A549 (cell line): ENCODE measurements at regions not wholly inside any gene's neighbourhood (a gene's known extent, or its start where the extent isn't known, plus 50 kb on each side); places are given as distances from the start of the nearest gene placed in this dataset.

ENCODE experiments used
- ATAC-seq, 2 experiments: fragments of 200-7000 bp in 1 of 2; fragments of >200 bp in 1 of 2; cut with Nextera tagmentation in 1 of 2; cut with Tn5 transposase in 1 of 2; 3 replicates each; pipeline versions ENCODE4 v1.8.0 to v1.9.1; 2018 to 2020; ENCODE audit warnings: mild to moderate bottlenecking in 1 of 2, moderate library complexity in 1 of 2
- CTCF ChIA-PET: fragments of 300-600 bp; sonication (Branson Sonifier 250); formaldehyde crosslinking; extraction: SDS; loops from one replicate; lab custom pipeline; 2021; ENCODE audit warnings: antibody characterized with exemption, inconsistent platforms; lab: Yijun Ruan, JAX
- POLR2A ChIA-PET: fragments of 350-600 bp; formaldehyde crosslinking; extraction: SDS; loops from one replicate; lab custom pipeline; 2021; ENCODE audit warnings: antibody characterized with exemption, inconsistent platforms; lab: Yijun Ruan, JAX
- DNase-seq, 2 experiments: peaks; one replicate each; pipeline versions ENCODE4 v3.0.0 to v3.0.0-alpha.2; 2011 to 2016; ENCODE audit warnings: low read depth in 1 of 2, low spot score in 1 of 2
- FAIRE-seq: peaks from 2 replicates; lab custom pipeline; 2011; peaks lifted over from hg19 to GRCh38; lab: Jason Lieb, UNC
- H3K27ac ChIP-seq, 2 experiments: fragments of >200 bp; sonication (Bioruptor Twin); formaldehyde crosslinking; 3 replicates each; pipeline ENCODE4 v1.5.1; 2016 to 2017
- H3K4me1 ChIP-seq: fragments of >200 bp; sonication (Bioruptor Twin); formaldehyde crosslinking; 3 replicates; pipeline ENCODE4 v1.6.1; 2016
- H3K4me2 ChIP-seq: fragments of >200 bp; sonication (Bioruptor Twin); formaldehyde crosslinking; 3 replicates; pipeline ENCODE4 v1.6.1; 2016
- H3K4me3 ChIP-seq: fragments of >200 bp; sonication (Bioruptor Twin); formaldehyde crosslinking; 3 replicates; pipeline ENCODE4 v1.5.1; 2016
- H3K9me3 ChIP-seq: fragments of >200 bp; sonication (Bioruptor Twin); formaldehyde crosslinking; 3 replicates; pipeline ENCODE4 v1.6.1; 2016
- BHLHE40 ChIP-seq: IDR thresholded peaks from 2 replicates; pipeline ENCODE4 v1.6.1; 2012; ENCODE audit warnings: low read depth, low read length, inconsistent platforms
- CBX2 ChIP-seq: fragments of 200-600 bp; sonication (generic); IDR thresholded peaks from 2 replicates; pipeline ENCODE4 v1.6.1; 2016; ENCODE audit warnings: low read depth, mild to moderate bottlenecking, borderline replicate concordance
- CBX8 ChIP-seq: fragments of 200-600 bp; sonication (generic); IDR thresholded peaks from 2 replicates; pipeline ENCODE4 v1.6.1; 2016
- CEBPB ChIP-seq, 2 experiments: fragments of >200 bp in 1 of 2; sonication (Bioruptor Twin) in 1 of 2; formaldehyde crosslinking in 1 of 2; IDR thresholded peaks; 2 replicates each; pipeline ENCODE4 v1.6.1; 2012 to 2016
- CHD2 ChIP-seq: fragments of 150-350 bp; IDR thresholded peaks from 2 replicates; pipeline ENCODE4 v1.6.1; 2014; ENCODE audit warnings: low read length; ENCODE audit not compliant: partially characterized antibody
- CHD4 ChIP-seq: fragments of 200-600 bp; sonication (generic); IDR thresholded peaks from 2 replicates; pipeline ENCODE4 v1.6.1; 2016; ENCODE audit warnings: antibody characterized with exemption, mild to moderate bottlenecking, borderline replicate concordance
- EHF ChIP-seq: fragments of 250-450 bp; sonication (Bioruptor Pico); IDR thresholded peaks from 2 replicates; pipeline ENCODE4 v1.5.0; 2020; ENCODE audit warnings: mild to moderate bottlenecking
- EHMT2 ChIP-seq: fragments of 200-600 bp; sonication (generic); IDR thresholded peaks from 2 replicates; pipeline ENCODE4 v1.6.1; 2016; ENCODE audit warnings: antibody characterized with exemption, low read depth, mild to moderate bottlenecking, moderate library complexity
- EP300 ChIP-seq, 2 experiments: fragments of >200 bp; sonication (Bioruptor Twin); formaldehyde crosslinking; IDR thresholded peaks; 2 replicates in 1 of 2; 3 replicates in 1 of 2; pipeline ENCODE4 v1.6.1; 2016 to 2017
- ESRRA ChIP-seq: fragments of 150-350 bp; IDR thresholded peaks from 2 replicates; pipeline ENCODE4 v1.6.1; 2014; ENCODE audit warnings: mild to moderate bottlenecking, low read length, borderline replicate concordance
- FOSB ChIP-seq: fragments of 250-450 bp; sonication (Bioruptor Pico); IDR thresholded peaks from 2 replicates; pipeline ENCODE4 v1.5.0; 2020; ENCODE audit warnings: mild to moderate bottlenecking, moderate library complexity
- FOSL2 ChIP-seq, 2 experiments: fragments of 450-650 bp in 1 of 2; fragments of >200 bp in 1 of 2; sonication (Bioruptor Twin) in 1 of 2; formaldehyde crosslinking; IDR thresholded peaks; 2 replicates each; pipeline versions ENCODE4 v1.5.0 to v1.6.1; 2016 to 2020; ENCODE audit warnings: mild to moderate bottlenecking in 1 of 2, moderate library complexity in 1 of 2
- GATA3 ChIP-seq: IDR thresholded peaks from 2 replicates; pipeline ENCODE4 v1.6.1; 2012; ENCODE audit warnings: borderline replicate concordance
- HOXA7 ChIP-seq: fragments of 250-450 bp; sonication (Bioruptor Pico); IDR thresholded peaks from 2 replicates; pipeline ENCODE4 v1.5.0; 2020; ENCODE audit warnings: mild to moderate bottlenecking, moderate library complexity
- HOXB13 ChIP-seq: fragments of 250-450 bp; sonication (Bioruptor Pico); IDR thresholded peaks from 2 replicates; pipeline ENCODE4 v1.5.0; 2020; ENCODE audit warnings: low read depth, mild to moderate bottlenecking, moderate library complexity
- KDM1A ChIP-seq: fragments of 200-600 bp; sonication (generic); IDR thresholded peaks from 2 replicates; pipeline ENCODE4 v1.6.1; 2016; ENCODE audit warnings: low read depth, mild to moderate bottlenecking
- MAFK ChIP-seq: fragments of 450-650 bp; IDR thresholded peaks from 2 replicates; pipeline ENCODE4 v1.6.1; 2014; ENCODE audit not compliant: partially characterized antibody
- MYC ChIP-seq: IDR thresholded peaks from 2 replicates; pipeline ENCODE4 v1.6.1; 2012; ENCODE audit warnings: mild to moderate bottlenecking, inconsistent platforms, low read length, improper control_type of control experiment, borderline replicate concordance
- NFE2L2 ChIP-seq: fragments of 150-350 bp; conservative IDR thresholded peaks from 2 replicates; pipeline ENCODE4 v1.6.1; 2014; ENCODE audit warnings: low read length
- NPAS2 ChIP-seq: fragments of 250-450 bp; sonication (Bioruptor Pico); IDR thresholded peaks from 2 replicates; pipeline ENCODE4 v1.8.0; 2022; ENCODE audit warnings: mild to moderate bottlenecking, moderate library complexity, borderline replicate concordance
- PHF8 ChIP-seq: fragments of 200-600 bp; sonication (generic); IDR thresholded peaks from 2 replicates; pipeline ENCODE4 v1.6.1; 2016; ENCODE audit warnings: low read depth, mild to moderate bottlenecking, antibody characterized with exemption, moderate library complexity, borderline replicate concordance
- POLR2A ChIP-seq: IDR thresholded peaks from 2 replicates; pipeline ENCODE4 v1.6.1; 2012; ENCODE audit warnings: mild to moderate bottlenecking, low read length
- POLR2AphosphoS2 ChIP-seq: conservative IDR thresholded peaks from 2 replicates; pipeline ENCODE4 v1.6.1; 2012; ENCODE audit warnings: low read length, improper control_type of control experiment, inconsistent platforms
- RARB ChIP-seq: fragments of 250-450 bp; sonication (Bioruptor Pico); IDR thresholded peaks from 2 replicates; pipeline ENCODE4 v1.8.0; 2021; ENCODE audit warnings: mild to moderate bottlenecking, moderate library complexity
- RNF2 ChIP-seq: fragments of 200-600 bp; sonication (generic); IDR thresholded peaks from 2 replicates; pipeline ENCODE4 v1.6.1; 2016; ENCODE audit warnings: low read depth, mild to moderate bottlenecking, antibody characterized with exemption, moderate library complexity, borderline replicate concordance
- TFCP2L1 ChIP-seq: fragments of 250-450 bp; sonication (Bioruptor Pico); IDR thresholded peaks from 2 replicates; pipeline ENCODE4 v1.5.0; 2021; ENCODE audit warnings: mild to moderate bottlenecking
- TP53 ChIP-seq: fragments of 250-450 bp; sonication (Bioruptor Pico); IDR thresholded peaks from 2 replicates; pipeline ENCODE4 v1.5.0; 2021; ENCODE audit warnings: mild to moderate bottlenecking, moderate library complexity
- ZFP36 ChIP-seq: fragments of 450-650 bp; IDR thresholded peaks from 2 replicates; pipeline ENCODE4 v1.6.1; 2014; ENCODE audit warnings: borderline replicate concordance; ENCODE audit not compliant: partially characterized antibody
- ZNF302 ChIP-seq: fragments of 250-450 bp; sonication (Bioruptor Pico); IDR thresholded peaks from 2 replicates; pipeline ENCODE4 v1.9.0; 2021; ENCODE audit warnings: inconsistent platforms, mild to moderate bottlenecking, moderate library complexity
- WGBS: methylation state at CpG from one replicate; pipeline ENCODE4 v1.1.6; 2017; ENCODE audit errors: missing lambda C conversion rate; 5-methylcytosine and 5-hydroxymethylcytosine counted together
- TF ChIP-seq, protein P1 (sequence below): fragments of 450-650 bp; IDR thresholded peaks from 2 replicates; pipeline ENCODE4 v1.6.1; 2014; ENCODE audit warnings: antibody characterized with exemption
- TF ChIP-seq, protein P2 (sequence below): fragments of 250-450 bp; sonication (Bioruptor Pico); IDR thresholded peaks from 2 replicates; pipeline ENCODE4 v1.5.0; 2021; ENCODE audit warnings: mild to moderate bottlenecking, moderate library complexity, borderline replicate concordance
- TF ChIP-seq, protein P3 (sequence below): fragments of >200 bp; sonication (Bioruptor Twin); formaldehyde crosslinking; IDR thresholded peaks from 2 replicates; pipeline ENCODE4 v1.6.1; 2016

DNA sequence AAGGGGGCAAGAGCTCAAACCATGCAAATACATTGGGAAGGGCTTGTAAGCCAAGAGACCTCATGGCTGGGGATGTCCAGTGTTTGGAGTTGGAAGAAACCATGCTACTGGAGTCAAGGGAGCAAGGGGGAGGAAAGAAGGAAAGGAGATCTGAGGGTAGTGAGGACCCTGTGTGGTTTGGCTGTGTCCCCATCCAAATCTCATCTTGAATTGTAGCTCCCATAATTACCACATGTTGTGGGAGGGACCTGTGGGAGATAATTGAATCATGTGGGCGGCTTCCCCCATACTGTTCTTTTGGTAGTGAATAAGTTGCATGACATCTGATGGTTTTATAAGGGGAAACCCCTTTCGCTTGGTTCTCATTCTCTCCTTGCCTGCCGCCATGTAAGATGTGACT lies 56.5 kb upstream of the ADRB1 start:
- no peaks in the 10 kb centered on the region for H3K9me3 ChIP-seq
- WGBS, result 92% methylated on average over 3 of the region's 3 CpGs
- CTCF ChIA-PET, result no interaction called here
- ATAC-seq, result no peak
- POLR2A ChIA-PET, result no interaction called here
- no peak overlapping the region for H3K4me2 ChIP-seq
- H3K27ac ChIP-seq, result no peak overlapping the region
- H3K4me3 ChIP-seq, result no peak overlapping the region
- no peaks in the 10 kb centered on the region for H3K4me1 ChIP-seq
- no peak for FAIRE-seq
- TF ChIP-seq NPAS2 (no peak), EHMT2 (no peak), TFCP2L1 (CRISPR knock-in tag) (no peak), POLR2AphosphoS2 (no peak), CHD2 (no peak), RARB (CRISPR knock-in tag) (no peak), BHLHE40 (no peak), ZNF302 (no peak), FOSB (no peak), FOSL2 (IDR thresholded peaks at IDR 0.05) (no peak), FOSL2 (CRISPR knock-in tag; IDR thresholded peaks at IDR 0.05) (no peak), ZFP36 (no peak), CBX2 (no peak), GATA3 (no peak)
- TF ChIP-seq, protein P1, sequence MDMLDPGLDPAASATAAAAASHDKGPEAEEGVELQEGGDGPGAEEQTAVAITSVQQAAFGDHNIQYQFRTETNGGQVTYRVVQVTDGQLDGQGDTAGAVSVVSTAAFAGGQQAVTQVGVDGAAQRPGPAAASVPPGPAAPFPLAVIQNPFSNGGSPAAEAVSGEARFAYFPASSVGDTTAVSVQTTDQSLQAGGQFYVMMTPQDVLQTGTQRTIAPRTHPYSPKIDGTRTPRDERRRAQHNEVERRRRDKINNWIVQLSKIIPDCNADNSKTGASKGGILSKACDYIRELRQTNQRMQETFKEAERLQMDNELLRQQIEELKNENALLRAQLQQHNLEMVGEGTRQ, result no peak
- DNase-seq, result no peak

DNA sequence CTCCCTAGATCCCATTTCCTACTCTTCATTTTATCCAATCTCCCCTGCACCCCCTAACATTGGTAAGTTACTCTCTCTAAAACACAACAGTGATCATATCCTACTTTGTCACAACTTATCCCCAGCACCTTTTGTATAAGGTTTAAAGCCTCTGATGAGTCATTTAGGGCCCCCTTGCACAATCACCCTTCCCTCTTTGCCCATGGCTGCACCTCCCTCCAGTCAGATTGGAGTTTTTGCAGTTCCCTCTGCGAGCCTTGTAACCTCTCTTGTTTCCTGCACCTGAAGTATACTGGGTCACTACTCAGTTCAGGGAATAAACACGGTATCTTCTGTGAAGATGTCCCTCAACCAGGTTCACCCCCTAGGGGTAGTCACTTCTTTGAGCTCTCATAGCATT lies 55.9 kb upstream of the ADRB1 start:
- Histone ChIP-seq H3K9me3 (no peaks in the 10 kb centered on the region), H3K4me1 (no peaks in the 10 kb centered on the region), H3K4me2 (no peak overlapping the region), H3K4me3 (no peak overlapping the region), H3K27ac (no peak overlapping the region)
- 57% methylated on average over 2 of the region's 2 CpGs for WGBS
- TF ChIP-seq CHD4 (no peak), PHF8 (no peak), CEBPB (IDR thresholded peaks at IDR 0.05) (peak; percentile 84 to 94; a peak in 3 of 4 replicates), ESRRA (no peak), POLR2A (no peak), EHF (no peak), FOSL2 (IDR thresholded peaks at IDR 0.05) (no peak), FOSL2 (CRISPR knock-in tag; IDR thresholded peaks at IDR 0.05) (peak; percentile 45; the same call in 1 of the 2 replicates), ZNF302 (no peak), FOSB (no peak), NFE2L2 (no peak)
- TF ChIP-seq, protein P2, sequence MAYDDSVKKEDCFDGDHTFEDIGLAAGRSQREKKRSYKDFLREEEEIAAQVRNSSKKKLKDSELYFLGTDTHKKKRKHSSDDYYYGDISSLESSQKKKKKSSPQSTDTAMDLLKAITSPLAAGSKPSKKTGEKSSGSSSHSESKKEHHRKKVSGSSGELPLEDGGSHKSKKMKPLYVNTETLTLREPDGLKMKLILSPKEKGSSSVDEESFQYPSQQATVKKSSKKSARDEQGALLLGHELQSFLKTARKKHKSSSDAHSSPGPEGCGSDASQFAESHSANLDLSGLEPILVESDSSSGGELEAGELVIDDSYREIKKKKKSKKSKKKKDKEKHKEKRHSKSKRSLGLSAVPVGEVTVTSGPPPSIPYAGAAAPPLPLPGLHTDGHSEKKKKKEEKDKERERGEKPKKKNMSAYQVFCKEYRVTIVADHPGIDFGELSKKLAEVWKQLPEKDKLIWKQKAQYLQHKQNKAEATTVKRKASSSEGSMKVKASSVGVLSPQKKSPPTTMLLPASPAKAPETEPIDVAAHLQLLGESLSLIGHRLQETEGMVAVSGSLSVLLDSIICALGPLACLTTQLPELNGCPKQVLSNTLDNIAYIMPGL (CRISPR knock-in tag), result no peak
- no peak for ATAC-seq
- no peak for DNase-seq
- no peak for FAIRE-seq
- CTCF ChIA-PET, result interaction anchor here (0.6 to 0.9 kb wide), 3 partner anchors 12 to 881 kb away, joined by 3 read pairs; no protein-coding TSS in a partner anchor
- POLR2A ChIA-PET, result no interaction called here

DNA sequence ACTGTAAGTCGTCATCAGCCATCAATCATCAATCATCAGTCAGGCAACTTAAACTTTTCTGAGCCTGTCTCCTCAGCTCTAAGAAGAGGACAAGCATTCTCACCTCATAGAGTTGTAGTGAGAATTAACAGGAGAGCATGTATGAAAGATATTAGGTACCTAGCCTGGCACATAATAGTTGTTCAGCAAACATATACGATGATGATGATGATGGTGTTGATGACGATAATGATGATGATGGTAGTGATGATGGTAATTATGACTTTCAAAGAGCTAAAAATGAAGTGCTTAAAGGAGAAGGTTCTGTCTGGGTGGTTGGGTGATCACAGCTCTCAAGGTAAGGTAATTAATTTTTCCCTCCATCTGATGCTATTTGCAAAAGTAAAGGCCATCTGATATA lies 55.1 kb upstream of the ADRB1 start:
- DNase-seq (no peak), FAIRE-seq (no peak), ATAC-seq (no peak)
- WGBS, result 75% methylated on average over 3 of the region's 3 CpGs
- H3K27ac ChIP-seq, result no peak overlapping the region
- H3K9me3 ChIP-seq, result no peaks in the 10 kb centered on the region
- ChIA-PET CTCF (interaction anchor here (0.6 to 0.9 kb wide), 3 partner anchors 13 to 36 kb away, joined by 3 read pairs; no protein-coding TSS in a partner anchor), POLR2A (no interaction called here)
- no peaks in the 10 kb centered on the region for H3K4me1 ChIP-seq
- no peak overlapping the region for H3K4me3 ChIP-seq
- H3K4me2 ChIP-seq, result no peak overlapping the region
- TF ChIP-seq POLR2AphosphoS2 (no peak), EP300 (IDR thresholded peaks at IDR 0.05) (no peak), KDM1A (no peak), RNF2 (no peak), MYC (no peak), CBX8 (no peak), TP53 (CRISPR knock-in tag) (no peak), CHD4 (no peak), HOXB13 (CRISPR knock-in tag) (no peak), ESRRA (no peak), HOXA7 (CRISPR knock-in tag) (no peak), BHLHE40 (no peak), NPAS2 (no peak), MAFK (no peak), POLR2A (no peak)
- TF ChIP-seq, protein P2 (CRISPR knock-in tag), result no peak
- TF ChIP-seq, protein P3, sequence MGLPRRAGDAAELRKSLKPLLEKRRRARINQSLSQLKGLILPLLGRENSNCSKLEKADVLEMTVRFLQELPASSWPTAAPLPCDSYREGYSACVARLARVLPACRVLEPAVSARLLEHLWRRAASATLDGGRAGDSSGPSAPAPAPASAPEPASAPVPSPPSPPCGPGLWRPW, result no peak
